ENCODE measurements at regions not wholly inside any gene's neighbourhood (a gene's known extent, or its start where the extent isn't known, plus 50 kb on each side); places are given as distances from the start of the nearest gene placed in this dataset.
"Not testable (repeated sequence)": the region's sequence is repeated elsewhere in the genome, so short reads cannot be mapped to it uniquely, and the experiment has no call there.

DNA sequence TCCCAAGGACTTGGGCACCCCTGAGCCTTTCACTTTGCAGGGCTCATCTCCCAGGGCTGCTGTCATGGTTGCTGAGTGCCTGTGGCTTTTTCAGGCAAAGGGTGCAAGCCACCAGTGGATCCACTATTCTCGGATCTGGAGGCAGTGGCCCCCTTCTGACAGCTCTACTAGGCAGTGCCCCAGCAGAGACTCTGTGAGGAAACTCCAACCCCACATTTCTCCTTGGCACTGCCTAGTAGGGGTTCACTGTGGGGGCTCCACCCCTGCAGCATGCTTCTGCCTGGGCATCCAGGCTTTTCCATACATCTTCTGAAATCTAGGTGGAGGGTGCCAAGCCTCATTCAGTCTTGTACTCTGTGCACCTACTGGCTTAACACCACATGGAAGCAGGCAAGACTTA is 675.0 kb upstream of the MBL2 start:
- intact Hi-C loops (cut with DNase I), result no loop called here

DNA sequence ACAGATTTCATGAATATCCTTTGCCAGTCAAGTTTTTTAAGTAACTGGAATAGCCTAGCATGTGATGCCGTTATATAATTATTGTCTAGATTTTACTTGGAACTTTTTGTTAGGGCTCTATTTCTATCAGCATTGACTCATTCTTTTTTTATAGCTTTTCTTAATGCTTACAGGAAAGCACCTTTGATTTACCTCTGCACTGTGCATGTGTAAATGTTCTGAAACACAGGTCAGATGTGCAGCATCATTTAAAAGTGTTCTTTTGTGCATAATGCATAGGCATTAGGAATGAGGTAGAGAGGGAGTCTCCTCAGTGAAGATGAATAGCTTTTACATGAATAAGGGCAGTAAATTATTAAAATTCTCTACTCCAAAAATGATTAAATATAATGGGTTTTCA is 669.3 kb upstream of the MBL2 start:
- 89 to 92% methylated on average over 1 of the region's 1 CpG for WGBS, 2 donors
- no peak for DNase-seq

More for the DNA sequence above, 675.0 kb upstream of the MBL2 start:
- H3K36me3 ChIP-seq, result no peaks in the 10 kb centered on the region
- WGBS, 2 donors, result 86 to 92% methylated on average over 1 of the region's 1 CpG
- TF ChIP-seq, protein P1, sequence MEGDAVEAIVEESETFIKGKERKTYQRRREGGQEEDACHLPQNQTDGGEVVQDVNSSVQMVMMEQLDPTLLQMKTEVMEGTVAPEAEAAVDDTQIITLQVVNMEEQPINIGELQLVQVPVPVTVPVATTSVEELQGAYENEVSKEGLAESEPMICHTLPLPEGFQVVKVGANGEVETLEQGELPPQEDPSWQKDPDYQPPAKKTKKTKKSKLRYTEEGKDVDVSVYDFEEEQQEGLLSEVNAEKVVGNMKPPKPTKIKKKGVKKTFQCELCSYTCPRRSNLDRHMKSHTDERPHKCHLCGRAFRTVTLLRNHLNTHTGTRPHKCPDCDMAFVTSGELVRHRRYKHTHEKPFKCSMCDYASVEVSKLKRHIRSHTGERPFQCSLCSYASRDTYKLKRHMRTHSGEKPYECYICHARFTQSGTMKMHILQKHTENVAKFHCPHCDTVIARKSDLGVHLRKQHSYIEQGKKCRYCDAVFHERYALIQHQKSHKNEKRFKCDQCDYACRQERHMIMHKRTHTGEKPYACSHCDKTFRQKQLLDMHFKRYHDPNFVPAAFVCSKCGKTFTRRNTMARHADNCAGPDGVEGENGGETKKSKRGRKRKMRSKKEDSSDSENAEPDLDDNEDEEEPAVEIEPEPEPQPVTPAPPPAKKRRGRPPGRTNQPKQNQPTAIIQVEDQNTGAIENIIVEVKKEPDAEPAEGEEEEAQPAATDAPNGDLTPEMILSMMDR (IDR thresholded peaks at IDR 0.05), result no peak
- TF ChIP-seq POLR2A (IDR thresholded peaks at IDR 0.05), result no peak
- H3K9me3 ChIP-seq, result no peaks in the 10 kb centered on the region
- DNase-seq, result no peak
- no peak overlapping the region for H3K4me3 ChIP-seq (replicated peaks in 1 of 3)
- no peak overlapping the region for H3K27ac ChIP-seq
- no peaks in the 10 kb centered on the region for H3K27me3 ChIP-seq
- no peaks in the 10 kb centered on the region for H3K4me1 ChIP-seq

DNA sequence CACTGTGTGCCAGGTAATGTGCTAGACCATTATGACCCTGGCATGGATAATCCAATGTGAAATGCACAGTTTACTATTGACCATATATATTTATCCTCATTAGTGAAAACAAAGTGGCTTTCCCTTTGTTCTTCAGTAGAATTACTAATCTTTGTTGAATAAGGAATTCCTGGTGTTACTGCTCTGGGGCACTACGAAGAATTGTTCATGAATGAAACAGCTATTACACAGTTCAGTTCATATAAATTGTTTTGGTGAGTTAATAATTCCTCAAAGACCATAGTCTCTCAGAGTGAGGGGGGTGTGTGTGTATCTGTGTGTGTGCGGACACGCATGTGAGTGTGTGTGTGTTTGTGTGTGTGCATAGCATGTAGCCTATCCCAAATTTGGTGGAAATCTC is 668.0 kb upstream of the MBL2 start:
- Histone ChIP-seq H3K4me1 (no peaks in the 10 kb centered on the region), H3K4me3 (replicated peaks in 1 of 3) (no peak overlapping the region), H3K9me3 (no peaks in the 10 kb centered on the region), H3K27ac (no peak overlapping the region), H3K27me3 (no peaks in the 10 kb centered on the region), H3K36me3 (no peaks in the 10 kb centered on the region)
- TF ChIP-seq POLR2A (IDR thresholded peaks at IDR 0.05), result no peak
- TF ChIP-seq, protein P1 (IDR thresholded peaks at IDR 0.05), result no peak
- 94 to 96% methylated on average over 3 of the region's 3 CpGs for WGBS, 2 donors
- intact Hi-C loops (cut with DNase I), result no loop called here
- no peak for DNase-seq

More for the DNA sequence above, 669.3 kb upstream of the MBL2 start:
- no peak overlapping the region for H3K27ac ChIP-seq
- no peaks in the 10 kb centered on the region for H3K9me3 ChIP-seq
- H3K4me1 ChIP-seq, result no peaks in the 10 kb centered on the region
- no peak overlapping the region for H3K4me3 ChIP-seq (replicated peaks in 1 of 3)
- no peaks in the 10 kb centered on the region for H3K36me3 ChIP-seq
- H3K27me3 ChIP-seq, result no peaks in the 10 kb centered on the region
- TF ChIP-seq, protein P1 (IDR thresholded peaks at IDR 0.05), result no peak
- no peak for TF ChIP-seq POLR2A (IDR thresholded peaks at IDR 0.05)
- intact Hi-C loops (cut with DNase I), result no loop called here

DNA sequence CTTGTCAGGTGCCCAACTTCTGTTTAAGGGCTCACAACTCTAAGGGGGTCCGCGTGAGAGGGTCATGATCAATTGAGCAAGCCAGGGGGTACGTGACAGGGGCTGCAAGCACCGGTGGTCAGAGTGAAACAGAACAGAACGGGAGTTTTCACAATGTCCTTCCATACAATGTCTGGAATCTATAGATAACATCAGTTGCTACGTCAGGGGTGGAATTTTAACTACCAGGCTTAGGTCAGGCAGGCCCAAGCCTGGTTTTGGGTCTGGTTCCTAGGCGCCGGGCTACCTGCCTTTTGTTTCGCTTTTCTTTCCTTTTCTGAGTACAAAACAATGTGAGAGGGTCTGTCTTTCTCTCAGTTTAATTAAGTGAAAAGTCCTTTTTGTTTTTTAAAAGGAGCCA is 666.5 kb upstream of the MBL2 start:
- H3K36me3 ChIP-seq; H3K27me3 ChIP-seq; H3K9me3 ChIP-seq; H3K27ac ChIP-seq; H3K4me1 ChIP-seq; H3K4me3 ChIP-seq (replicated peaks in 1 of 3); DNase-seq; intact Hi-C loops (cut with DNase I): not testable (repeated sequence)
- 52 to 54% methylated on average over 9 of the region's 9 CpGs for WGBS, 2 donors

DNA sequence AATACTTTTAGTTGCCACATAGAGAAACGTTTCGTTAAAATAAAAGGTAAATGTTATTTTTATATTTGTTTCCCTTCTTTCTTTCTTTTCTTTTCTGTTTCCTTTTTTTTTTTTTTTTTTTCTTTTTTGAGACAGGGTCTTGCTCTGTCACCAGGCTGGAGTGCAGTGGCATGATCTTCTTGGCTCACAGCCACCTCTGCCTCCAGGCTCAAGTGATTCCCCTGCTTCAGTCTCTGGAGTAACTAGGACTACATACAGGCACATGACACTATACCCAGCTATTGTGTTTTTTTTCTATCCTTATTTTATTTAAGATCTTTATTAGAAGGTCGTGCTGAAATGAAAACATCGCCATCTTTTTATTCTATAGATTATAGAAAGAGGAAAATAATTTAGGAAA is 661.8 kb upstream of the MBL2 start:
- intact Hi-C loops (cut with DNase I), result no loop called here
- TF ChIP-seq, protein P1 (IDR thresholded peaks at IDR 0.05), result no peak
- TF ChIP-seq POLR2A (IDR thresholded peaks at IDR 0.05), result no peak

DNA sequence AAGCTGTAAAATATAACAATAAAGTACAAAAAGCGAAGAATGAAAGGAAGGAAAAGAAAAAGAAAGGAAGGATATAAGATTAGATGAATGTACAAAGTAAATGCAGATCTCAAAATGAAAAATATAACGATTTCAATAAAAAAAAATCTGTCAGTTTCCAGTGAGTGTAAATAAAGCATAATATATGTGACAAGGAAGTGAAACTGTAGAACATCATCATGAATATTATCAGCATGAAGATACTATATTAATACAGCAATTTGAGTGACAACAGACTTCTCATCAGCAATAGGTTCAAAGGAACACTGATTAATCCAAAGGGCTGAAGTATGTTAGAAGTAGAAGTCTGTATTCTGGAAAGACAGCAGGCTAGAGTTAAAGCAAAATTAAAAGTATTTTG is 659.5 kb upstream of the MBL2 start:
- Histone ChIP-seq H3K27me3 (no peaks in the 10 kb centered on the region), H3K9me3 (no peaks in the 10 kb centered on the region), H3K36me3 (no peaks in the 10 kb centered on the region), H3K4me1 (peaks cover 0 to 5% of the 10 kb centered on the region in 2 donors), H3K4me3 (replicated peaks in 1 of 3) (no peak overlapping the region), H3K27ac (no peak overlapping the region)
- DNase-seq, result no peak
- intact Hi-C loops (cut with DNase I), result no loop called here
- 91 to 93% methylated on average over 2 of the region's 2 CpGs for WGBS, 2 donors
- no peak for TF ChIP-seq POLR2A (IDR thresholded peaks at IDR 0.05)
- TF ChIP-seq, protein P1 (IDR thresholded peaks at IDR 0.05), result no peak

More for the DNA sequence above, 661.8 kb upstream of the MBL2 start:
- WGBS, 2 donors, result 57 to 61% methylated on average over 4 of the region's 4 CpGs
- Histone ChIP-seq H3K27ac (no peak overlapping the region), H3K4me1 (peaks cover 0 to under 1% of the 10 kb centered on the region in 2 donors), H3K36me3 (no peaks in the 10 kb centered on the region), H3K27me3 (no peaks in the 10 kb centered on the region), H3K9me3 (no peaks in the 10 kb centered on the region), H3K4me3 (replicated peaks in 1 of 3) (no peak overlapping the region)
- DNase-seq, result peak; percentile 79 to 80

Data from thyroid gland (tissue), 4 donors.